ENCODE measurements at regions not wholly inside any gene's neighbourhood (a gene's known extent, or its start where the extent isn't known, plus 50 kb on each side); places are given as distances from the start of the nearest gene placed in this dataset.

GRCh38 chr4:22635692-22636091 is 57.0 kb upstream of the GBA3 start:
- TF ChIP-seq EZH2phosphoT487 (IDR thresholded peaks at IDR 0.05; ENCODE audit: low read length) (no peak), EZH2 (optimal IDR thresholded peaks at IDR 0.05; ENCODE audit: low read depth, low read length) (no peak), CTCF (IDR thresholded peaks at IDR 0.05; ENCODE audit: low read length) (no peak)
- H3K4me3 ChIP-seq (ENCODE audit: low read length): no peak overlapping the region
- H3K36me3 ChIP-seq (replicated peaks; ENCODE audit: insufficient read depth, low read length): no peaks in the 10 kb centered on the region
- H3K9me3 ChIP-seq (replicated peaks; ENCODE audit: insufficient read depth, low read length): no peaks in the 10 kb centered on the region
- no peak overlapping the region for H3K27ac ChIP-seq (ENCODE audit: low read length)
- no peaks in the 10 kb centered on the region for H3K4me1 ChIP-seq (ENCODE audit: low read length)
- H3K4me2 ChIP-seq (ENCODE audit: low read depth, low read length): no peak overlapping the region
- H3K9ac ChIP-seq (ENCODE audit: low read length): no peak overlapping the region
- no peak for DNase-seq
- no peaks in the 10 kb centered on the region for H3F3A ChIP-seq (ENCODE audit: insufficient read depth, low read length)
- H4K20me1 ChIP-seq (ENCODE audit: insufficient read depth, low read length): no peaks in the 10 kb centered on the region
- no peak overlapping the region for H2AFZ ChIP-seq (ENCODE audit: low read length)
- H3K27me3 ChIP-seq (replicated peaks; ENCODE audit: insufficient read depth, low read length): no peaks in the 10 kb centered on the region
- no peaks in the 10 kb centered on the region for H3K79me2 ChIP-seq (ENCODE audit: low read length)
- no peaks in the 10 kb centered on the region for H3K9me2 ChIP-seq (replicated peaks; ENCODE audit: insufficient read depth, low read length)

- Histone ChIP-seq H3K79me2 (ENCODE audit: low read length) (no peaks in the 10 kb centered on the region), H2AFZ (ENCODE audit: low read length) (no peak overlapping the region), H3K27me3 (replicated peaks; ENCODE audit: insufficient read depth, low read length) (no peaks in the 10 kb centered on the region), H3K27ac (ENCODE audit: low read length) (no peak overlapping the region), H3K4me3 (ENCODE audit: low read length) (no peak overlapping the region), H3K9me2 (replicated peaks; ENCODE audit: insufficient read depth, low read length) (no peaks in the 10 kb centered on the region), H4K20me1 (ENCODE audit: insufficient read depth, low read length) (no peaks in the 10 kb centered on the region), H3K9ac (ENCODE audit: low read length) (no peak overlapping the region), H3K4me1 (ENCODE audit: low read length) (no peaks in the 10 kb centered on the region), H3K36me3 (replicated peaks; ENCODE audit: insufficient read depth, low read length) (no peaks in the 10 kb centered on the region), H3F3A (ENCODE audit: insufficient read depth, low read length) (no peaks in the 10 kb centered on the region), H3K9me3 (replicated peaks; ENCODE audit: insufficient read depth, low read length) (no peaks in the 10 kb centered on the region), H3K4me2 (ENCODE audit: low read depth, low read length) (no peak overlapping the region)
- no peak for DNase-seq
- no peak for TF ChIP-seq EZH2 (optimal IDR thresholded peaks at IDR 0.05; ENCODE audit: low read depth, low read length)
Observed at GRCh38 chr4:22637306-22637705, 55.4 kb upstream of the GBA3 start.
